GM18858 (cell line): ENCODE measurements at regions not wholly inside any gene's neighbourhood (a gene's known extent, or its start where the extent isn't known, plus 50 kb on each side); places are given as distances from the start of the nearest gene placed in this dataset.

Experiments
- ATAC-seq: cut with Tn5 transposase; IDR thresholded peaks from one replicate; pipeline ENCODE4 v1.9.1; 2021; ENCODE audit not compliant: unreplicated experiment

GRCh38 chr5:30765227-30765626 lies 428.3 kb upstream of the CDH6 start:
- no peak for ATAC-seq

DNA sequence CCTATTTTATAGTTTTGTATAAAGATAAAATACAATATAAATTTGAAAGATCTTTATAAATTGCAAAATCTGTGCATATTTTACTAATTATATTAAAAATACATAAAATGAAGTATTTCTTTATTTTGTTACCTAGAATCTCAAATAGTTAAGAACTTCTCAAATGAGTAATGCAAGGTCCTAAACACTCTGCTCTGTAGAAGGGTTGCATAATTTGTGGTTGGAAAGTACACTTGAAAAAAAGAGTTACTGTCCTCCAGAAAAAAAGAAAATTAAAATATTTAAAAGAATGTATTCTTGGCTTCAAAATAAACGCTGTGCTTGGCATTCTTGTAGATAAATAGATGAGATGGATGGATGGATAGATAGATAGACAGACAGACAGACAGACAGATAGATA lies 428.8 kb upstream of the CDH6 start:
- no peak for ATAC-seq

DNA sequence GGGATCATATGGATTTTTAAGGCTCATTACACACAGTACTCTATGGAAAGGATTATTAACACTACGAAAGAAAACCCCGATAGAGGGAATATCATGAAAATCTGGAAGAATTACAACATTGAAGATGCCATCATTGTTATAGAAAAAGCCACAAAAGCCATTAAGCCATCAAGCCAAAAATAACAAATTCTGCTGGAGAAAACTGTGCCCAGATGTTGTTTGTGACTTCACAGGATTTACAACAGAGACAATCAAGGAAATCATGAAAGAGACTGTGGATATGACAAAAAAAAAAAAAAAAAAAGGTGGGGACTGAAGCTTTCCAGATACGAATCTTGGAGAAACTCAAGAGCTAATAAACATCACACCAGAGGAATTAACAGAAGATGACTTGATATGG lies 433.8 kb upstream of the CDH6 start:
- ATAC-seq: no peak

GRCh38 chr5:30752015-30752414 lies 441.5 kb upstream of the CDH6 start:
- no peak for ATAC-seq

- ATAC-seq: no peak
These were observed 443.5 kb upstream of the CDH6 start for GRCh38 chr5:30749971-30750370.

DNA sequence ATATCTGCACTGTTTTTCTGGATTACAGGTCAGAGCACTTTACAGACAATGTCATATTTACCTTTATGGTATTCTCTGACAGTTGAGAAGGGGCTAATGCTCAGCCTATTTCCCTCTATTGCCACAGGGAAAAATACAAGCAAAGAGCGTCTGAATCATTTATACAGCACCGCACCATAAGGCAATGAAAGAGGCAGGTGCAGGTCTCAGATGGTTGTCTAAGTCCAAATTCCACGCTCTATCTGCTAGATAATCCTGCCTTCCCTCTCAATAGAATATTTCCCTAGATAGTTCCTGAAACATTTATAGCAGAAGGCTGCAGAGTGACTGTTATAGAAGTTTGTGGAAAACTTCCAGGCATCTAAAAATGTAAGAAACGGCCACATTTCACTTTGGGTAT lies 446.1 kb upstream of the CDH6 start:
- ATAC-seq: no peak

DNA sequence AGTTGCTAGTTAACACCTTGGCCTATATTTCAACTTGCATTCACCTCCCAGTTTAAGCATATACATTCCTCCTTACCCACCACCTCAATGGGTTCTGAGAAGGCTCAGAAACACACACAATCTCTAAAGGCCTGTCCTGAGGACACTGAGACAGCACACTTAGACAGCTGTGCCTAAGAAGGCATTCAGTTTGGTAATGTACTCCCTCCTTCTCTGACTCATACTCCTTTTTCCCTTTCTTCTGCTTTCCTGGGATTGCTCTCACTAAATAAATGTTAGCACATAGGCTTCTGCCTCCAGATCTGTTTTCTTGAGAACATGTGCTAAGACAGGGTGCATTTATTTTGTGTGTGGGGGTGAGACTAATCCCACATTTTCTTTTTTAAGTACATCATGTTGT lies 456.8 kb upstream of the CDH6 start:
- no peak for ATAC-seq

GRCh38 chr5:30734118-30734517 lies 459.4 kb upstream of the CDH6 start:
- no peak for ATAC-seq

DNA sequence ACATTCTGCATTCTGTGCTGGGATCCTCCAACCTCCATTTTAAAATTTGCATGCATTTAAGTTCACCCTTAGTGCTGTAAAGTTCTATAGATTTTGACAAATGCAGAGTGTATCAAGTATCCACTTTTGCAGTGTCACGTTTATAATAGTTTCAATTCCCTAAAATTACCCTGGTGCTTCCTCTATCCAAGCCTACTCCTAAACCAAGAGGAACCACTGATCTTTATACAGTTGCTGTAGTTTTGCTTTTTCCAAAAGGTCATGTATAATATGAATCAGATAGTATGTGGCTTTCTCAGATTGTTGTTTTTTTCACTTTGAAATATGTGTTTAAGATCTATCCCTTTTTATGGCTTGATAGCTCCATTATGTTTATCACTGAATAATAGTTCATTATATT lies 468.4 kb upstream of the CDH6 start:
- ATAC-seq: no peak

GRCh38 chr5:30698217-30698616 lies 495.3 kb upstream of the CDH6 start:
- no peak for ATAC-seq

GRCh38 chr5:30693326-30693725 lies 500.2 kb upstream of the CDH6 start:
- no peak for ATAC-seq

- ATAC-seq: no peak
These were observed 502.6 kb upstream of the CDH6 start for GRCh38 chr5:30690931-30691330.

GRCh38 chr5:30687461-30687860 lies 506.0 kb upstream of the CDH6 start:
- ATAC-seq: no peak

- ATAC-seq: no peak
These were observed 507.0 kb upstream of the CDH6 start for GRCh38 chr5:30686530-30686929.

- no peak for ATAC-seq
These were observed 517.2 kb upstream of the CDH6 start for GRCh38 chr5:30676223-30676840.

DNA sequence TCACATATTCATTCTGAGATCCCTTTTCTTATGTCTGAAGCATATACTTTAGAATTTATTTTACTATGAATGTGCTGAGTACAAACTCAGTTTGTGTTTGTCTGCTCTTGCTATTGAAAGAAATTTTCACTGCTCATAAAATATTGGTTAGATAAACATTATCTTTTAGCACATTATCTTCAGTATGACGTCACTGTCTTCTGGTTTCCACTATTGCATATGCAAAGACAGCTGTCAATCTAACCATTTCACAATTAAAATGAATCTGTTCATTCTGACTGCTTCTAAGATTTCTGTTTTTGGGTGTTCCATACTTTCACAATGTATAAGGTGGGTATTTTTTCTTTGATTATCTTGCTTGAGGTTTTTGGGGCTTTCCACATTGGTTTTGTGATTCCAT lies 526.2 kb upstream of the CDH6 start:
- no peak for ATAC-seq

DNA sequence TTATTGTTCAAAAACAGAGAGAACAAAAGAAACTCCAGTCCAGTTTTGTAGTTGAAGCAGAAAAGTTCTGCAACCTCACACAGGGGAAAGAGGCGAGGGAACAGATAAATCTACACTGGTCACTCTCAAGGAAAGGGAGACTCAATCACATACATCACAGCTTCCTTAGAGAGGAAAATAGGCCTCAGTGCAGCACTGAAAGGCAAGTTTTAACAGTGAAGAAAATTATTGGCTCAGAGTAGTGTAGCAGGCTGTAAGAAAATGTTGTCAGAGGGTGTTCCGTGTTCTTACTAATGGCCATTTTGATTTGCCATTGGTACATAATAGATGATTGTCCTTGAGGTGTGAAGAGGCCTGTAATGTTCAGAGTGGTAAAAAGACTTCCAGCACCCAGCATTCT lies 530.0 kb upstream of the CDH6 start:
- no peak for ATAC-seq

DNA sequence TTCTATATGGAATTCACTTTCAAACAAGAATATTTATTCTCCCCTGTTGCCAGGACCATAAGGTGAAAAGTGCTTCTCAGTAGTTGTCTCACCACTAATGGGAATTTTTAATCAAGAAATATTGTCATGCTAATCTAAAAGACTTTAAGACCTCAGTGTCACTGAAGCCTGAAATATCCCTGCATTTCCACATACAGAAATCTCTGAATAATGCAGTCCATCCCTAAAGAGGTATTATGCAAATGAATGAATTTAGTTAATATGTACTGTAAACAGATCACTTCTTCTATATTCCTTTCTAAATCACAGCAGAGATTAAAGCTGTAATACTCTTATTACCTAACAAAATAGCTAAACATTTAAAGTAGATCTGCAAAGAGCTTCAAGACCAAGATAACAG lies 531.1 kb upstream of the CDH6 start:
- ATAC-seq: no peak

- ATAC-seq: no peak
These were observed 531.8 kb upstream of the CDH6 start for GRCh38 chr5:30661730-30662129.

DNA sequence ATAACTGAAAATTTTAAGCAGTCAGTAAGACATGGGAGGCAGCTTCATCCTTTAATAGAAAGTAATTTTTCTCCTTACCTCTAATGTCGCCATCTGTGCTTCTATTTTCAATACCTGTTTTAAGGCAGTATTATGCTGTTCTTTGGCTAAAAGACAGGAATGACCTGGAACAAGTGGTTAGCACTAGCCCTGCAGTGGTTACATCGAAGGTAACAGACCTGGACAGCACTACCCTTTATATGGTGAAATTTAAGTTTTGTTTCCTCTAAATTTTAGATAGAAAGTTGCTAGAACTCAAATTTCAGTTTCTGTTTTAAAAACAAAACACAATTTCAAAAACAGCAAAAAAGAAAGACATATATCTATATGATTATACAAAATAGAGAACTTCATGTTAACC lies 534.1 kb upstream of the CDH6 start:
- ATAC-seq: no peak

DNA sequence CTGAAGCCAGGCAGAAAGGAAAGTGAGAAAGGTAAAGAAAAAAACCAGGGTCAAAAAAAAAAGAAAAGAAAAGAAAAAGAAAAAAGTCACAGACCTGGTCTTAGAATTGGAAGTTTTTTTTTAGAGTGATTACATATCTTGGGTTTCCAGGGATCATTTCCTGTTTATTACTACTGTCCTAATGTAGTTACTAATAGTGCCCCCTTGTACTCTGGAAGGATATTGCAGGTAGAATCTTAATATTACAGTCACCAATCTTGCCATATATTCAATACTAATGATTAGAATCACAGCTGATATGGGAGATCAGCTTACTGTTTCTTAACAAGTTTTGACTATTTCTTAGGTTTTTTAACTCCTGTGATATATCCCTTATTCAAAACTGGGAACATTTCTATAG lies 543.2 kb upstream of the CDH6 start:
- no peak for ATAC-seq

- no peak for ATAC-seq
These were observed 554.6 kb upstream of the CDH6 start for GRCh38 chr5:30638899-30639298.

DNA sequence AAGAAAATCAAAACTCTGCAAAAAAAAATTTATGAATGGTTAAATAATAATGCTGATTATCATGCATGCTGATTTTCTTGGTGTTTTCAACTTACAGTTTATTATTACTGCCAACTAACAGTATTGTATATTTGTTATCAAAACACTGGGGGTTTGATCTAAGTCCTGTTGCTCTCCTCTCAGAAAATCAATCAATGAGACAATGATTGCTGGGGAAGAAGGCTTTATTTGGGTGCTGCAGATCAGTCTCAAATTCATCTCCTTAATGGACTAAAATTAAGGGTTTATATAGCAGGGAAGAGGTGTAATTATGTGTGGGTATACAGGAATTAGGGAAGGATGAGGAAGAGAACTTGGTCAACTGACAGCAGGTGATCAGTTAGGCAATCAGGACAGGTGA lies 565.5 kb upstream of the CDH6 start:
- no peak for ATAC-seq

GRCh38 chr5:30626557-30626956 lies 566.9 kb upstream of the CDH6 start:
- ATAC-seq: no peak
